ENCODE measurements at regions not wholly inside any gene's neighbourhood (a gene's known extent, or its start where the extent isn't known, plus 50 kb on each side); places are given as distances from the start of the nearest gene placed in this dataset.
"Not testable (repeated sequence)": the region's sequence is repeated elsewhere in the genome, so short reads cannot be mapped to it uniquely, and the experiment has no call there.

- H3K27ac ChIP-seq (ENCODE audit: low read depth in 2 of 2, low read length in 1 of 2) = no peak overlapping the region
- POLR2A ChIA-PET = no interaction called here
- CTCF ChIA-PET = no interaction called here
These were observed 67.6 kb upstream of the TMC1 start for GRCh38 chr9:72453797-72454196.

GRCh38 chr9:72446241-72446640 is 75.2 kb upstream of the TMC1 start:
- H3K27me3 ChIP-seq (ENCODE audit: insufficient read depth); H3K9me2 ChIP-seq; H3K4me1 ChIP-seq (ENCODE audit: control insufficient read depth in 1 of 2, insufficient read depth in 2 of 2, low read depth in 1 of 2, low read length in 1 of 2); H3K9me3 ChIP-seq; H3K36me3 ChIP-seq (replicated peaks in 1 of 2; ENCODE audit: control insufficient read depth in 1 of 2, insufficient read depth in 2 of 2, low read length in 1 of 2); H3K9ac ChIP-seq; POLR2A ChIA-PET; CTCF ChIA-PET; H4K20me1 ChIP-seq (ENCODE audit: insufficient read depth); H3K27ac ChIP-seq (ENCODE audit: low read depth in 2 of 2, low read length in 1 of 2); H3K4me2 ChIP-seq; H3K4me3 ChIP-seq (ENCODE audit: low read depth in 2 of 2, low read length in 1 of 2); H3K79me2 ChIP-seq (ENCODE audit: insufficient read depth); DNase-seq; H2AFZ ChIP-seq (ENCODE audit: low read depth): not testable (repeated sequence)
- WGBS (ENCODE audit: low lambda C conversion rate) = 34% methylated on average over 5 of the region's 5 CpGs
- peaks cover 37% of the 10 kb centered on the region for H3F3A ChIP-seq (replicated peaks; ENCODE audit: insufficient read depth)

More at GRCh38 chr9:72453797-72454196, 67.6 kb upstream of the TMC1 start:
- Histone ChIP-seq H3K4me1 (ENCODE audit: control insufficient read depth in 1 of 2, insufficient read depth in 2 of 2, low read depth in 1 of 2, low read length in 1 of 2) (no peaks in the 10 kb centered on the region), H3K27me3 (ENCODE audit: insufficient read depth) (peaks cover 10% of the 10 kb centered on the region; the same call in 1 of the 2 replicates), H4K20me1 (ENCODE audit: insufficient read depth) (no peaks in the 10 kb centered on the region), H3K4me3 (ENCODE audit: low read depth in 2 of 2, low read length in 1 of 2) (no peak overlapping the region), H3K36me3 (replicated peaks in 1 of 2; ENCODE audit: control insufficient read depth in 1 of 2, insufficient read depth in 2 of 2, low read length in 1 of 2) (no peaks in the 10 kb centered on the region), H3K79me2 (ENCODE audit: insufficient read depth) (no peaks in the 10 kb centered on the region), H3K9me3 (no peaks in the 10 kb centered on the region), H3K9me2 (no peaks in the 10 kb centered on the region; the same call in 1 of the 2 replicates), H3K9ac (no peak overlapping the region), H3K4me2 (no peak overlapping the region), H3F3A (replicated peaks; ENCODE audit: insufficient read depth) (peaks cover 4% of the 10 kb centered on the region), H2AFZ (ENCODE audit: low read depth) (no peak overlapping the region)
- no peak for DNase-seq
- WGBS (ENCODE audit: low lambda C conversion rate) = 25% methylated on average over 3 of the region's 3 CpGs
- TF ChIP-seq FOSL2 (IDR thresholded peaks at IDR 0.05; ENCODE audit: borderline replicate concordance, low read depth) (no peak), PBX3 (IDR thresholded peaks at IDR 0.05) (no peak)

- H3K4me1 ChIP-seq (ENCODE audit: control insufficient read depth in 1 of 2, insufficient read depth in 2 of 2, low read depth in 1 of 2, low read length in 1 of 2) = peaks cover 0 to 8% of the 10 kb centered on the region in 2 experiments; a peak in 2 of 4 replicates
- no peaks in the 10 kb centered on the region for H3K79me2 ChIP-seq (ENCODE audit: insufficient read depth)
- WGBS (ENCODE audit: low lambda C conversion rate) = 42% methylated on average over 2 of the region's 2 CpGs
- no peak overlapping the region for H2AFZ ChIP-seq (ENCODE audit: low read depth)
- H3K9me2 ChIP-seq = no peaks in the 10 kb centered on the region
- POLR2A ChIA-PET = no interaction called here
- CTCF ChIA-PET = no interaction called here
- peaks cover 37% of the 10 kb centered on the region for H3F3A ChIP-seq (replicated peaks; ENCODE audit: insufficient read depth)
- H3K9me3 ChIP-seq = no peaks in the 10 kb centered on the region
- H3K9ac ChIP-seq = no peak overlapping the region
- no peaks in the 10 kb centered on the region for H3K36me3 ChIP-seq (replicated peaks in 1 of 2; ENCODE audit: control insufficient read depth in 1 of 2, insufficient read depth in 2 of 2, low read length in 1 of 2)
- no peaks in the 10 kb centered on the region for H3K27me3 ChIP-seq (ENCODE audit: insufficient read depth)
- DNase-seq = no peak
- TF ChIP-seq ZBTB33 (IDR thresholded peaks at IDR 0.05; ENCODE audit: borderline replicate concordance, low read depth) (no peak), USF2 (IDR thresholded peaks at IDR 0.05; ENCODE audit: borderline replicate concordance, low read depth, low read length) (no peak), EP300 (IDR thresholded peaks at IDR 0.05; ENCODE audit: borderline replicate concordance in 1 of 2, low read depth in 1 of 2, low read length in 1 of 2) (no peak), JUND (IDR thresholded peaks at IDR 0.05) (no peak)
- H3K27ac ChIP-seq (ENCODE audit: low read depth in 2 of 2, low read length in 1 of 2) = no peak overlapping the region
- no peak overlapping the region for H3K4me3 ChIP-seq (ENCODE audit: low read depth in 2 of 2, low read length in 1 of 2)
- H3K4me2 ChIP-seq = no peak overlapping the region
- no peaks in the 10 kb centered on the region for H4K20me1 ChIP-seq (ENCODE audit: insufficient read depth)
These were observed 76.0 kb upstream of the TMC1 start for GRCh38 chr9:72445306-72445995.
